NT2/D1 (cell line): ENCODE measurements at regions not wholly inside any gene's neighbourhood (a gene's known extent, or its start where the extent isn't known, plus 50 kb on each side); places are given as distances from the start of the nearest gene placed in this dataset.

ENCODE experiments used
- YY1 ChIP-seq: IDR thresholded peaks from 2 replicates; pipeline ENCODE4 v1.6.1; 2011; ENCODE audit not compliant: insufficient read length, insufficient read depth
- ZNF274 ChIP-seq: IDR thresholded peaks from 2 replicates; pipeline ENCODE4 v1.6.1; 2011; ENCODE audit warnings: mild to moderate bottlenecking, low read depth, low read length

GRCh38 chr22:22098457-22099193 lies 116.0 kb upstream of the TOP3B start:
- TF ChIP-seq ZNF274 (peak; percentile 45), YY1 (no peak)
